Nephron progenitor cell (in vitro differentiated cells): ENCODE measurements at regions not wholly inside any gene's neighbourhood (a gene's known extent, or its start where the extent isn't known, plus 50 kb on each side); places are given as distances from the start of the nearest gene placed in this dataset.

ENCODE experiments used
- DNase-seq: peaks from one replicate; pipeline ENCODE4 v3.0.0; 2021
- H3K27ac Mint-ChIP-seq: 2 replicates; pipeline ENCODE4 v1.8.0; 2021; ENCODE audit warnings: mild to moderate bottlenecking, moderate library complexity, mixed read lengths
- H3K27me3 Mint-ChIP-seq: 2 replicates; pipeline ENCODE4 v1.8.0; 2021; ENCODE audit warnings: mild to moderate bottlenecking, low read depth, mixed read lengths; ENCODE audit not compliant: poor library complexity
- H3K36me3 Mint-ChIP-seq: 2 replicates; pipeline ENCODE4 v1.8.0; 2021; ENCODE audit warnings: low read depth, mixed read lengths
- H3K4me1 Mint-ChIP-seq: 2 replicates; pipeline ENCODE4 v1.8.0; 2021; ENCODE audit warnings: mixed read lengths
- H3K4me3 Mint-ChIP-seq: 2 replicates; pipeline ENCODE4 v1.8.0; 2021; ENCODE audit warnings: mild to moderate bottlenecking, moderate library complexity, mixed read lengths
- H3K9me3 Mint-ChIP-seq: 2 replicates; pipeline ENCODE4 v1.8.0; 2021; ENCODE audit warnings: mild to moderate bottlenecking, moderate library complexity, mixed read lengths
- TF ChIP-seq, protein P1 (sequence below): fragments of 200-600 bp; sonication (generic); IDR thresholded peaks from 2 replicates; pipeline ENCODE4 v1.5.0; 2021; ENCODE audit warnings: antibody characterized with exemption

GRCh38 chr17:69800870-69801269 lies 274.2 kb upstream of the KCNJ16 start:
- no peaks in the 10 kb centered on the region for H3K9me3 Mint-ChIP-seq
- H3K36me3 Mint-ChIP-seq: no peaks in the 10 kb centered on the region
- H3K4me3 Mint-ChIP-seq: no peak overlapping the region
- no peak for DNase-seq
- H3K27me3 Mint-ChIP-seq: peaks cover 3% of the 10 kb centered on the region
- H3K27ac Mint-ChIP-seq: no peak overlapping the region
- H3K4me1 Mint-ChIP-seq: no peaks in the 10 kb centered on the region
- TF ChIP-seq, protein P1, sequence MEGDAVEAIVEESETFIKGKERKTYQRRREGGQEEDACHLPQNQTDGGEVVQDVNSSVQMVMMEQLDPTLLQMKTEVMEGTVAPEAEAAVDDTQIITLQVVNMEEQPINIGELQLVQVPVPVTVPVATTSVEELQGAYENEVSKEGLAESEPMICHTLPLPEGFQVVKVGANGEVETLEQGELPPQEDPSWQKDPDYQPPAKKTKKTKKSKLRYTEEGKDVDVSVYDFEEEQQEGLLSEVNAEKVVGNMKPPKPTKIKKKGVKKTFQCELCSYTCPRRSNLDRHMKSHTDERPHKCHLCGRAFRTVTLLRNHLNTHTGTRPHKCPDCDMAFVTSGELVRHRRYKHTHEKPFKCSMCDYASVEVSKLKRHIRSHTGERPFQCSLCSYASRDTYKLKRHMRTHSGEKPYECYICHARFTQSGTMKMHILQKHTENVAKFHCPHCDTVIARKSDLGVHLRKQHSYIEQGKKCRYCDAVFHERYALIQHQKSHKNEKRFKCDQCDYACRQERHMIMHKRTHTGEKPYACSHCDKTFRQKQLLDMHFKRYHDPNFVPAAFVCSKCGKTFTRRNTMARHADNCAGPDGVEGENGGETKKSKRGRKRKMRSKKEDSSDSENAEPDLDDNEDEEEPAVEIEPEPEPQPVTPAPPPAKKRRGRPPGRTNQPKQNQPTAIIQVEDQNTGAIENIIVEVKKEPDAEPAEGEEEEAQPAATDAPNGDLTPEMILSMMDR: no peak

- TF ChIP-seq, protein P1: no peak
- no peak overlapping the region for H3K27ac Mint-ChIP-seq
- DNase-seq: no peak
Observed at GRCh38 chr17:69801368-69801767, 273.7 kb upstream of the KCNJ16 start.

DNA sequence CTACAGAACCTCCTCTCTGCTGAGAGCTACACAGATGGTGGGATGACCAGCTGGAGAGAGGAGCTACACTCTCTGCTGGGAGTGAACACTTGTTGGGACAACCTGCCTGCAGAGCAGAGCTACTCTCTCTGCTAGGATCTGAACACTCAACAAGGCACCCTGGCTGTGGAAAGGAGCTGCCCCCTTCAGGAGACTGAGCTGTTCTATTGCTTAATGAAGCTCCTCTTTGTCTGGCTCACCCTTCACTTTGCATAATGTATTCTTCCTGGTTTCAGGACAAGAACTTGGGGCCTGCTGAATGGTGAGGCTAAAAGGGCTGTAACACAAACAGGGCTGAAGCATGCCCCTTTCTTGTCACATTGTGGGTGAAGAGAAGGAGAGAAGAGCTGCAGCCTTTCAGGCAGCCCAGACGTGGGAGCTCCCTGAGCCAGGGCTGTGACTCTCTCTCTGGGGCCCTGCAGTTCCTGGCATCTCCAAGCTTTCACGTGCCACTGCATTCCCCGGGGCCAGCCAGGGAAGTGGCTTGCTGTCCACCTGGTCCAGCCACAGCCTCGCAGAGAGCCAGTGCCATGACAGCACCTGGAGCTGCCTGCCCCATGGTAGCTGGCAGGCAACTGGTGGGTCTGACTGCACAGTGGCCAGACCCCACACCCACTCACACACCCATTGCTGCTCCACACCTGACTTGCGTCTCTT lies 272.8 kb upstream of the KCNJ16 start:
- DNase-seq: no peak
- Mint-ChIP-seq H3K27me3 (peaks cover 3% of the 10 kb centered on the region), H3K27ac (no peak overlapping the region), H3K9me3 (no peaks in the 10 kb centered on the region), H3K4me1 (no peaks in the 10 kb centered on the region), H3K4me3 (no peak overlapping the region), H3K36me3 (no peaks in the 10 kb centered on the region)
- TF ChIP-seq, protein P1: no peak

More at GRCh38 chr17:69801368-69801767, 273.7 kb upstream of the KCNJ16 start:
- Mint-ChIP-seq H3K9me3 (no peaks in the 10 kb centered on the region), H3K4me1 (no peaks in the 10 kb centered on the region), H3K27me3 (peaks cover 3% of the 10 kb centered on the region), H3K36me3 (no peaks in the 10 kb centered on the region), H3K4me3 (no peak overlapping the region)

- no peak overlapping the region for H3K4me3 Mint-ChIP-seq
- no peaks in the 10 kb centered on the region for H3K9me3 Mint-ChIP-seq
- TF ChIP-seq, protein P1: no peak
- no peak for DNase-seq
- H3K4me1 Mint-ChIP-seq: peaks cover 4% of the 10 kb centered on the region
- H3K27ac Mint-ChIP-seq: no peak overlapping the region
- H3K36me3 Mint-ChIP-seq: no peaks in the 10 kb centered on the region
- no peaks in the 10 kb centered on the region for H3K27me3 Mint-ChIP-seq
Observed at GRCh38 chr17:69809331-69809730, 265.7 kb upstream of the KCNJ16 start.

DNA sequence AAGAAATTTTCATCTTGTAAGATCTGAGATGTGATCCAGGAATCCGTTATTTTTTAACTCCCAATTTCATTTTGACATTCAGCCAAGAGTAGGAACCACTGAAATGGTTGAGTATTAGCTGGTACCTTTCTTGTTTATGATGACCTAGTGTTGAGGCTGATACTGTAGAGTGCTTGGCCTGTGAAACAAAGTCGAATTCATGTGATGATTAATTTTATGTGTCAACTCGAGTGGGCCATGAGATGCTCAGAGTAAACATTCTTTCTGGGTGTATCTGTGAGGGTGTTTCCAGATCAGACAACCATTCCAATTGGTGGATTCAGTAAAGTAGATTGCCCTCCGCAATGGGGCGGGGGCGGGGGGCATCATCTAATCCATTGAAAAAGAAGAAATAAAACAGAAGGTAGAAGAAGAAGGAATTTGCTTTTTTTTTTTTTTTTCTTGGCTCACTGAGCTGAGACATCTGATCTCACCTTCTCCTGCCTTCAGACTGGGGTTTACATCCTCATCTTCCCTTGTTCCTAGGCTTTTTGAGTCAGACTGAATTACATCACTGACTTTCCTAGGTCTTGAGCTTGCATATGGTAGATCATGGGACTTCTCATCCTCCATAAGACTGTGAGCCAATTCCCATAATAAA lies 264.6 kb upstream of the KCNJ16 start:
- no peaks in the 10 kb centered on the region for H3K36me3 Mint-ChIP-seq
- H3K27ac Mint-ChIP-seq: no peak overlapping the region

More for the DNA sequence above, 264.6 kb upstream of the KCNJ16 start:
- peaks cover 4% of the 10 kb centered on the region for H3K4me1 Mint-ChIP-seq
- no peaks in the 10 kb centered on the region for H3K27me3 Mint-ChIP-seq
- DNase-seq: no peak
- H3K9me3 Mint-ChIP-seq: no peaks in the 10 kb centered on the region
- no peak overlapping the region for H3K4me3 Mint-ChIP-seq
- TF ChIP-seq, protein P1: no peak
